ENCODE measurements at regions not wholly inside any gene's neighbourhood (a gene's known extent, or its start where the extent isn't known, plus 50 kb on each side); places are given as distances from the start of the nearest gene placed in this dataset.
A peak's percentile ranks its signal among the peaks of the same experiment; 100 is the strongest.

DNA sequence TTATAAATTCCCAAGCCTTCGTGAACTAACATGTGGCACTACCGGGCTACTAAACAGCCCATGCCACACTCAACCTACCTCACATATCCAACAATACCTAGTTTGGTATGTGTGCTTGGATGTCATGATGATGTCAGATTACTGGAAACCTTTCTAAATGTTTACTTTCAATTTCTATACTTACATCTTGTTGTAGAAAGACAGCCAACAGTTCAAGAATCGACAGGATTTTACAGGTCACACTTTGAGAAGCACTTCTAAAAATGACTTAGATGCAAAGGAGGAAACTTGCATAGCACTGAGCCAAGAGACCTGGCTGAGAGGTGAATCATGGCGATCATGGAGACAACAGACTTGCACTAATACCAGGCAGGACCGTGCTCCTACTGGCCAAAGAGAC is 209.9 kb downstream of the COL4A1 start:
- TF ChIP-seq, protein P1, sequence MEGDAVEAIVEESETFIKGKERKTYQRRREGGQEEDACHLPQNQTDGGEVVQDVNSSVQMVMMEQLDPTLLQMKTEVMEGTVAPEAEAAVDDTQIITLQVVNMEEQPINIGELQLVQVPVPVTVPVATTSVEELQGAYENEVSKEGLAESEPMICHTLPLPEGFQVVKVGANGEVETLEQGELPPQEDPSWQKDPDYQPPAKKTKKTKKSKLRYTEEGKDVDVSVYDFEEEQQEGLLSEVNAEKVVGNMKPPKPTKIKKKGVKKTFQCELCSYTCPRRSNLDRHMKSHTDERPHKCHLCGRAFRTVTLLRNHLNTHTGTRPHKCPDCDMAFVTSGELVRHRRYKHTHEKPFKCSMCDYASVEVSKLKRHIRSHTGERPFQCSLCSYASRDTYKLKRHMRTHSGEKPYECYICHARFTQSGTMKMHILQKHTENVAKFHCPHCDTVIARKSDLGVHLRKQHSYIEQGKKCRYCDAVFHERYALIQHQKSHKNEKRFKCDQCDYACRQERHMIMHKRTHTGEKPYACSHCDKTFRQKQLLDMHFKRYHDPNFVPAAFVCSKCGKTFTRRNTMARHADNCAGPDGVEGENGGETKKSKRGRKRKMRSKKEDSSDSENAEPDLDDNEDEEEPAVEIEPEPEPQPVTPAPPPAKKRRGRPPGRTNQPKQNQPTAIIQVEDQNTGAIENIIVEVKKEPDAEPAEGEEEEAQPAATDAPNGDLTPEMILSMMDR (conservative IDR thresholded peaks at IDR 0.05; ENCODE audit: control insufficient read depth, insufficient read depth, low read depth, low read length): no peak
- no peak overlapping the region for H3K4me3 ChIP-seq (ENCODE audit: control insufficient read depth, low read depth, low read length)
- peak; percentile 20 for DNase-seq (ENCODE audit: low read depth)

DNA sequence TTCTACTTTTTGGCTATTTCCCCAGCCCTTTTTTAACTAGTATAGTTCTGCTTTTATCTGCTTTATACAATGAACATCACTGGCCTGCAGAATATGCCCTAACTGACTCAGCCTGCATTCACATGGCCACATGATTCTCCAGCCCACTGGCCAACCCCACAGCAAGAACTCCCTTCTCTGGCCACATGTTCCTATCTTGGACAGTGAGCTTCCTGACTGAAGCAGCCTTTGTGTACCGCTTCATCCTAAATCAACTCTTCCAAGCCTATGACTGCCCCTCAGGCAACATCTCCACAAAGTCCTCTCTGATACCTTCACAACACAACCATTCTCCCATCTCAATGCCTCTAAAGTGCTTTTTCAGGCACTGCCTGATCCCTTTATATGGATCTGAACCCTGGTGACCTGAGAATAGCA is 214.1 kb downstream of the COL4A1 start:
- peak; percentile 68 for DNase-seq (ENCODE audit: low read depth)
- TF ChIP-seq, protein P1 (conservative IDR thresholded peaks at IDR 0.05; ENCODE audit: control insufficient read depth, insufficient read depth, low read depth, low read length): no peak
- H3K4me3 ChIP-seq (ENCODE audit: control insufficient read depth, low read depth, low read length): no peak overlapping the region

DNA sequence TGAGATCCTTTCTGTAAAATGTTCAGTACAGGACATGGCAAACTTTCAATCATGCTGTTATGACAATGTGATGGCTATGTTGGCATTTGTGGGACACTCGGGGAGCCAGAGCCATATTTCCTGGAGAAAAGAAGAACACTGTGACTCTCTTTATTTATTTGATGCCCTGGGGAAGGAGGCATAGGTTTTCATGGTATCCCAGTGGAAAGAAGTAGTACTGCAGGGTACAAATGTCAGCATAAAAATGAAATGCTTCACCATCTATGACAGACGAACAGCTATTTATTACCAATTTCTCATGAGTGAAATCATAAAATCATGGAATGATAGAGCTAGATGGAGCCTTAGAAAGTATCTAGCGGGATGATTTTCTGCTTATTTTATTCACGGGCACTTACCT is 217.1 kb downstream of the COL4A1 start:
- TF ChIP-seq, protein P1 (conservative IDR thresholded peaks at IDR 0.05; ENCODE audit: control insufficient read depth, insufficient read depth, low read depth, low read length): peak; percentile 52
- no peak for DNase-seq (ENCODE audit: low read depth)
- H3K4me3 ChIP-seq (ENCODE audit: control insufficient read depth, low read depth, low read length): no peak overlapping the region

DNA sequence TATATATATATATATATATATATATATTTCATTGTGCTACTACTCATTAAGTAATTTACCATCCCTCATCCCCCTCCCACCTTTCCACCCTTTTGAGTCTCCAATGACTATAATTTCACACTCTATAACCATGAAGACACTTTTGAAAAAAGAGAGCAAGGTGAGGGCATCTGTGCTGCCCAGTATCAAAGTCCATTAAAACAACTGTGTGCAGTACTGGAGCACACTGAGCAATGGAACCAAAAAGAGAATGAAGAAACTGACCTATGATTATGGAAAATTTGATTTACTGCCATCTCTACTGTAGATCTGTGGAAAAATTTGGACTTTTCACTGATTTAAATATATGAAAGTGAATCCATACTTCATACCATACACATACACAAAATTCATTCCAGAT is 217.9 kb downstream of the COL4A1 start:
- DNase-seq (ENCODE audit: low read depth): no peak
- no peak overlapping the region for H3K4me3 ChIP-seq (ENCODE audit: control insufficient read depth, low read depth, low read length)
- TF ChIP-seq, protein P1 (conservative IDR thresholded peaks at IDR 0.05; ENCODE audit: control insufficient read depth, insufficient read depth, low read depth, low read length): no peak

DNA sequence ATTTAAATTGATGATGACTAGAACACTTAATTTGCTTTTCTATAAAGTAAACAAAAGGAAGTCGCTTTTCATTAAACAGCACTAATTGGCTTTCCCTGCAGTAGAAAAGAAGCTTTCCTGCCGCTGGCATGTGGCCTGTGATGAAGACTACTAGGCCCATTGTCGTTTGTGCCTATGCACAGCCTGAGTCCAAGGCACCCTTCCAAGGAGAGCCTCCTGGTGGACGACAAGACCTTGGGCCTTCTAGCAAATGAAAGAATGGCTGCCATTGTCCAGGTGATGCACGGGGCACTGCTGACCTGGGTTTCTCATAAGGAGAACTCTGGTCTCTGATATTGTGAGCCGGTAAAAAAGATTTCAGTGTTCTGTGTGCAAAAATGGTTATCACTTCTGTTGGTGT is 233.0 kb downstream of the COL4A1 start:
- no peak overlapping the region for H3K4me3 ChIP-seq (ENCODE audit: control insufficient read depth, low read depth, low read length)
- no peak for DNase-seq (ENCODE audit: low read depth)
- TF ChIP-seq, protein P1 (conservative IDR thresholded peaks at IDR 0.05; ENCODE audit: control insufficient read depth, insufficient read depth, low read depth, low read length): no peak

DNA sequence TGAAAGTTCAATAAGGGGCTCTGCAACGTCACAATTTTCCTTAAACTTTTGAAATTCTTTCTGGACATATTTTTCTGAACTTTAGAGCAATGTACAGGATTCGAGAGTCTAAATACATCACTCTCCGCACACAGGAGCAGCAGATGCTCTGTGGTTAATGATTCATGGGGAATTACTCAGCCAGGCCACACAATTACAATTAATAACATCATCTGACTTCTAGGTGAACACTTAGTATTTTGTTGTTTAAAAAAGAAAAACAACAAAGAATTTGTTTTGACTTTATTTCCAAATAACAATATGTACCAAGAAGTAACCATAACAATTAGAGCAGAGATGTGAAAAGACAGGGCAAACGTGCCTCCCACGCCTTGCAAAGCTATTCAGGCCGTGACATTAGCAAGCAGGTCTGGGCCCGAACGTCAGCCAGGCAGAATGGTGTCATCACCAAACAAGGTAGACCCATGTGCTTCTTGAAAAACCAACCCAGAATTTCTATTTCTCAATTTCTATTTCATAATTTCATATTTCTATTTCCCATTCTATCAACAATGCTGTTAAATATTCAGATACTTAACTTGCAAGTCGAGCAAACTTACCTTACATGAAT is 236.3 kb downstream of the COL4A1 start:
- DNase-seq (ENCODE audit: low read depth): peak; percentile 90
- TF ChIP-seq, protein P1 (conservative IDR thresholded peaks at IDR 0.05; ENCODE audit: control insufficient read depth, insufficient read depth, low read depth, low read length): no peak
- no peak overlapping the region for H3K4me3 ChIP-seq (ENCODE audit: control insufficient read depth, low read depth, low read length)

DNA sequence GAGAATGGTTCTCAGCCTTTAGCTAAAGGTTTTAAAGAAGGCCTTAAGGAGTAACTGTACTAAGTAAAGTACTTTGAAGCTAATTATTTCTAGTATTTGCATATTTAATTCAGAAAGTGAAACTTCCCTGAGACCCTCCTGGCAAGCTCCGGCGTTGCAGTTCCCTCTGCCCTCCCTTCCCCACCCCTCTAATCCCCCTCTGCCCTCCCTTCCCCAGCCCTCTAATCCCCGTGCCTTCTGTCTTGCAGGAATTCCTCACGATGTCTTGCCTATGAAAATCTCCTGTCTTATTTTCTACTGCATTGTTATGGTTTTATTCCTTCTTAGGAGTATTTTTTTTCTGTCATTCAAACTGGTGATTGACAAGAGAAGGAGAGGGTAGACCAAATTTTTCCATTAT is 236.9 kb downstream of the COL4A1 start:
- TF ChIP-seq, protein P1 (conservative IDR thresholded peaks at IDR 0.05; ENCODE audit: control insufficient read depth, insufficient read depth, low read depth, low read length): no peak
- DNase-seq (ENCODE audit: low read depth): no peak
- H3K4me3 ChIP-seq (ENCODE audit: control insufficient read depth, low read depth, low read length): no peak overlapping the region

Data from fibroblast of mammary gland (primary cell).